Retinal pigment epithelial cell (primary cell): ENCODE measurements at regions not wholly inside any gene's neighbourhood (a gene's known extent, or its start where the extent isn't known, plus 50 kb on each side); places are given as distances from the start of the nearest gene placed in this dataset.

Experiments
- DNase-seq: peaks from one replicate; pipeline ENCODE4 v3.0.0-alpha.2; 2010; ENCODE audit warnings: low read depth
- H3K4me3 ChIP-seq: 2 replicates; pipeline ENCODE4 v1.5.1; 2011; ENCODE audit warnings: mild to moderate bottlenecking, low read length, control low read depth, moderate library complexity
- CTCF ChIP-seq: conservative IDR thresholded peaks from 2 replicates; pipeline ENCODE4 v1.5.1; 2011; ENCODE audit warnings: low read depth, low read length, control low read depth, inconsistent platforms

- DNase-seq, result no peak
- TF ChIP-seq CTCF, result no peak
- no peak overlapping the region for H3K4me3 ChIP-seq
Observed at GRCh38 chr13:61734683-61735082, 319.0 kb upstream of the PCDH20 start.

GRCh38 chr13:61728471-61728870 is 312.8 kb upstream of the PCDH20 start:
- no peak overlapping the region for H3K4me3 ChIP-seq
- peak; percentile 57 for DNase-seq
- no peak for TF ChIP-seq CTCF

- H3K4me3 ChIP-seq, result no peak overlapping the region
- DNase-seq, result peak; percentile 75
- TF ChIP-seq CTCF, result no peak
Observed at GRCh38 chr13:61727767-61728166, 312.1 kb upstream of the PCDH20 start.

- no peak for DNase-seq
- no peak for TF ChIP-seq CTCF
- H3K4me3 ChIP-seq, result no peak overlapping the region
Observed at GRCh38 chr13:61725806-61726205, 310.2 kb upstream of the PCDH20 start.

- H3K4me3 ChIP-seq, result no peak overlapping the region
- no peak for TF ChIP-seq CTCF
- DNase-seq, result no peak
Observed at GRCh38 chr13:61722119-61722518, 306.5 kb upstream of the PCDH20 start.

GRCh38 chr13:61712621-61713020 is 297.0 kb upstream of the PCDH20 start:
- no peak overlapping the region for H3K4me3 ChIP-seq
- no peak for TF ChIP-seq CTCF
- DNase-seq, result no peak

GRCh38 chr13:61709258-61709657 is 293.6 kb upstream of the PCDH20 start:
- TF ChIP-seq CTCF, result no peak
- no peak for DNase-seq
- H3K4me3 ChIP-seq, result no peak overlapping the region
